ENCODE measurements at regions not wholly inside any gene's neighbourhood (a gene's known extent, or its start where the extent isn't known, plus 50 kb on each side); places are given as distances from the start of the nearest gene placed in this dataset.
A peak's percentile ranks its signal among the peaks of the same experiment; 100 is the strongest.

GRCh38 chr3:46146548-46146947 is 61.6 kb downstream of the CCR1 start:
- peaks cover 13% of the 10 kb centered on the region for H3K36me3 Mint-ChIP-seq (ENCODE audit: low read depth)
- H3K27me3 Mint-ChIP-seq: peaks cover 5% of the 10 kb centered on the region
- peaks cover 9% of the 10 kb centered on the region for H3K9me3 Mint-ChIP-seq
- ChIA-PET POLR2A (no interaction called here), CTCF (no interaction called here)
- no peak overlapping the region for H3K4me3 Mint-ChIP-seq
- peaks cover 13% of the 10 kb centered on the region for H3K4me1 Mint-ChIP-seq
- H3K27ac Mint-ChIP-seq: peak overlapping the region; percentile 10
- DNase-seq: no peak

DNA sequence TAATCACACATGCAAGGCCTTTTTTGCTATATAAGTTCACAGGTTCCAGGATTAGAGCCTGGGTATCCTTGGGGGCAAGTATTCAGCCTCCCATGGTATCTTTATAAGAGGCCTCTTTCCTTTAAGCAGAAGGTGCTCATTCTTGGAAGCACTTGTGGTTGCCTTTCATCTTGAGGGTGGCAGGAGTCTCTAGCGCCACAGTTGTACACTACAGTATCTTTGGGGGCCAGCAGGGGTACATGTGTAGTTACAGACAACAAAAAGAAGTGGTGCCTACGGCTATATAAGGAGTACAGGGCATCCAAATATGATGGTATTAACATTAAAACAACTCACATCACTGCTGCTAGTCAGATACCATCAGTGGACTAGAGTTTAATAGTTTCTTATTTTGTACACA is 62.1 kb downstream of the CCR1 start:
- Mint-ChIP-seq H3K4me3 (no peak overlapping the region), H3K27me3 (peaks cover 5% of the 10 kb centered on the region), H3K36me3 (ENCODE audit: low read depth) (peaks cover 14% of the 10 kb centered on the region), H3K9me3 (peaks cover 9% of the 10 kb centered on the region), H3K27ac (no peak overlapping the region), H3K4me1 (peaks cover 13% of the 10 kb centered on the region)
- CTCF ChIA-PET: no interaction called here
- no peak for DNase-seq
- POLR2A ChIA-PET: no interaction called here

- H3K27ac Mint-ChIP-seq: no peak overlapping the region
These were observed 63.0 kb downstream of the CCR1 start for GRCh38 chr3:46145147-46145546.

DNA sequence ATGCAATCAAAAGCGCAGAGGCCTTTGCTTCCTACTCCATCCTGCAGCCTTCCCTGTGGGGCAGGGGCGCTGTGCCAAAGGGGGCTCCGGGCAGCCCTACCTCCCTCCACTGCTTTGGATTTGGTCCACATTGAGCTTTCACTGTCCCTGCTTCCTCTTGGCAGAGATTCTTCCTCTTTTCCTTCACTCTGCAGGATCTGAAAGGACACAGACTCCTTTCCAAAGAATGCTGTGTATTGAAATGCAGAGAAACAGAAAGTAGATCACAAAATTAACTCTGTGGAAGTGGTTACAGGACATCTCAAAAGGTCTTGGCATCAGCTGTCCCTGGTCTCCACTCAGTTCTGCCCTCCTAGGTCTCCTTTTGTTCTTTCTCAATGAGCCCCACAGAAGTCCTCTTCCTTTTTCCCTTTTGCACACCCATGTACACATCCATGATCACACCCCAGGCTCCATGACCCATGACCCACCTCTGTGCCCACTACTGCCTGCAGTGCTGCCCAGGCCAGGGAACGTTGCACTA is 64.1 kb downstream of the CCR1 start:
- peaks cover 8% of the 10 kb centered on the region for H3K27me3 Mint-ChIP-seq
- DNase-seq: no peak
- no peak overlapping the region for H3K4me3 Mint-ChIP-seq
- peaks cover 13% of the 10 kb centered on the region for H3K4me1 Mint-ChIP-seq
- CTCF ChIA-PET: no interaction called here
- H3K9me3 Mint-ChIP-seq: peaks cover 9% of the 10 kb centered on the region
- H3K27ac Mint-ChIP-seq: no peak overlapping the region
- H3K36me3 Mint-ChIP-seq (ENCODE audit: low read depth): peaks cover 17% of the 10 kb centered on the region
- POLR2A ChIA-PET: no interaction called here

More at GRCh38 chr3:46145147-46145546, 63.0 kb downstream of the CCR1 start:
- POLR2A ChIA-PET: no interaction called here
- H3K36me3 Mint-ChIP-seq (ENCODE audit: low read depth): peaks cover 17% of the 10 kb centered on the region
- no peak overlapping the region for H3K4me3 Mint-ChIP-seq
- peaks cover 13% of the 10 kb centered on the region for H3K4me1 Mint-ChIP-seq
- peaks cover 5% of the 10 kb centered on the region for H3K27me3 Mint-ChIP-seq
- H3K9me3 Mint-ChIP-seq: peaks cover 9% of the 10 kb centered on the region
- DNase-seq: no peak
- CTCF ChIA-PET: no interaction called here

DNA sequence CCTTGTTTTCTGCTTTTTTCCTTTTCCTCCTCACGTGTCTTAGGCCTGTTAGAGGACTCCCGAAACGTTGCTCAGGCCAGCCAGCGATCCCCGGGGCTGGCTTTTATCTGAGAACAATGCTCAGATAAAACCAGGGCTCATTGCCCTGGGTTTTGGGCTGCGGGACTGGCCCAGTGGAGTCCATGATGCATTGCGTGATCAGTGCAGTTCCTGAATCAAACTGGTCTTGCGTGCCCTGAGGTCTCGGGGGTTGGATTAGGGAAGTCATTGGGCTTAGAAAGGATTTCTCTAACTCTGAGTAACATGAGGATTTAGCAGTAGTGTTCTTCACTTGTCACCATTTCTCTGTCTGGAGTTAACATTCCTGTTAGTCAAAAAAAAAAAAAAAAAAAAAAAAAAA is 66.3 kb downstream of the CCR1 start:
- Mint-ChIP-seq H3K27me3 (peaks cover 4% of the 10 kb centered on the region), H3K9me3 (peaks cover 5% of the 10 kb centered on the region), H3K36me3 (ENCODE audit: low read depth) (peaks cover 12% of the 10 kb centered on the region), H3K4me1 (peaks cover 12% of the 10 kb centered on the region), H3K4me3 (no peak overlapping the region), H3K27ac (no peak overlapping the region)
- ChIA-PET CTCF (no interaction called here), POLR2A (interaction anchor here (1.0 kb wide), 1 partner anchor 228 kb away, joined by 3 read pairs; no protein-coding TSS in a partner anchor)
- DNase-seq: no peak

DNA sequence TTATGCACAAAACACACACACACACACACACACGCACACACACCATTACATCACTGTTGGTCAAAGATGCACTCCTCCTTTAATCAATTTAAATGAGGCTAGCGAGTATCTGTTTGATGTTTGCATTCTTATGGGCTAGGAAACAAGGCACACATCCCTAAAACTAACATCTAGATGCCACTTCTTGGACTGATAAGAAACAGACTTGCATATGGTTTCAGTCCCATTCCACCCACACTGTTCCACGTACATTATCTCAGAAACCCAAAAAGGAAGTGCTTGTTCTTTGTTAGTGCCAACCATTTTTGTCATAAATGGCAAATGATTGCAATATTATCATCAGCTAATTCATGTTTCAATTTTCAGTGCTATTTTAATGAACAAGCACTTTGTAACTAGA is 69.5 kb downstream of the CCR1 start:
- peaks cover 4% of the 10 kb centered on the region for H3K27me3 Mint-ChIP-seq
- CTCF ChIA-PET: no interaction called here

DNA sequence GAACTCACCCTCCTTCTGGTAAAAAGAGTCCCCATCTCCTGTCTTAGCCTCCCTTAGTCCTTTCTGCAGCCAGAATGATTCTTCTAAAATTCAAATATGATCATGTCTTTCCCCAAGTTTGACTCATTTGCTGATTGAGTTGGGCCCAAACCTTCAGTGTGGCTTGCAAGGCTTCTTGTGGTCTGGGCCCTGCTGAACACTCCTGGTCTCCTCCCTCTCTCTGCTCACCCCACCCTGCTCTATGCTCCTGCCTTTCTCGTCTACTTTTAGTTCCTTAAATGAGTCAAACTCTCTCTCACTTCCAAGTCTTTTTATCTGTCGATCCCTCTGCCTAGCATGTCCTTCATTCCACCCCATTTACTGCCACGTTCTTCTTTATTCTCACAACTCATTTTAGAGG is 72.6 kb downstream of the CCR1 start:
- H3K9me3 Mint-ChIP-seq: no peaks in the 10 kb centered on the region
- no peak overlapping the region for H3K27ac Mint-ChIP-seq
- no peak overlapping the region for H3K4me3 Mint-ChIP-seq
- peaks cover 6% of the 10 kb centered on the region for H3K4me1 Mint-ChIP-seq
- H3K36me3 Mint-ChIP-seq (ENCODE audit: low read depth): peaks cover 3% of the 10 kb centered on the region
- POLR2A ChIA-PET: no interaction called here
- CTCF ChIA-PET: no interaction called here
- DNase-seq: no peak
- peaks cover 6% of the 10 kb centered on the region for H3K27me3 Mint-ChIP-seq

More for the DNA sequence above, 69.5 kb downstream of the CCR1 start:
- H3K4me1 Mint-ChIP-seq: no peaks in the 10 kb centered on the region
- H3K36me3 Mint-ChIP-seq (ENCODE audit: low read depth): peaks cover 8% of the 10 kb centered on the region
- H3K9me3 Mint-ChIP-seq: peaks cover 5% of the 10 kb centered on the region
- no peak overlapping the region for H3K4me3 Mint-ChIP-seq
- no peak for DNase-seq
- H3K27ac Mint-ChIP-seq: no peak overlapping the region
- POLR2A ChIA-PET: no interaction called here

GRCh38 chr3:46133285-46133684 is 74.8 kb downstream of the CCR1 start:
- Mint-ChIP-seq H3K4me3 (no peak overlapping the region), H3K4me1 (peaks cover 25% of the 10 kb centered on the region), H3K27ac (no peak overlapping the region), H3K9me3 (no peaks in the 10 kb centered on the region), H3K27me3 (peaks cover 7% of the 10 kb centered on the region), H3K36me3 (ENCODE audit: low read depth) (peaks cover 3% of the 10 kb centered on the region)
- ChIA-PET CTCF (interaction anchor here (0.6 to 1.0 kb wide), 2 partner anchors 239 to 419 kb away, joined by 3 read pairs; no protein-coding TSS in a partner anchor), POLR2A (no interaction called here)
- no peak for DNase-seq

- CTCF ChIA-PET: interaction anchor here (1.0 kb wide), 1 partner anchor 240 kb away, joined by 3 read pairs; no protein-coding TSS in a partner anchor
- no peak overlapping the region for H3K27ac Mint-ChIP-seq
- peaks cover 27% of the 10 kb centered on the region for H3K4me1 Mint-ChIP-seq
- H3K9me3 Mint-ChIP-seq: no peaks in the 10 kb centered on the region
- peaks cover 9% of the 10 kb centered on the region for H3K36me3 Mint-ChIP-seq (ENCODE audit: low read depth)
- H3K4me3 Mint-ChIP-seq: no peak overlapping the region
- no peak for DNase-seq
- POLR2A ChIA-PET: no interaction called here
- H3K27me3 Mint-ChIP-seq: peaks cover 9% of the 10 kb centered on the region
These were observed 75.5 kb downstream of the CCR1 start for GRCh38 chr3:46132565-46132964.

DNA sequence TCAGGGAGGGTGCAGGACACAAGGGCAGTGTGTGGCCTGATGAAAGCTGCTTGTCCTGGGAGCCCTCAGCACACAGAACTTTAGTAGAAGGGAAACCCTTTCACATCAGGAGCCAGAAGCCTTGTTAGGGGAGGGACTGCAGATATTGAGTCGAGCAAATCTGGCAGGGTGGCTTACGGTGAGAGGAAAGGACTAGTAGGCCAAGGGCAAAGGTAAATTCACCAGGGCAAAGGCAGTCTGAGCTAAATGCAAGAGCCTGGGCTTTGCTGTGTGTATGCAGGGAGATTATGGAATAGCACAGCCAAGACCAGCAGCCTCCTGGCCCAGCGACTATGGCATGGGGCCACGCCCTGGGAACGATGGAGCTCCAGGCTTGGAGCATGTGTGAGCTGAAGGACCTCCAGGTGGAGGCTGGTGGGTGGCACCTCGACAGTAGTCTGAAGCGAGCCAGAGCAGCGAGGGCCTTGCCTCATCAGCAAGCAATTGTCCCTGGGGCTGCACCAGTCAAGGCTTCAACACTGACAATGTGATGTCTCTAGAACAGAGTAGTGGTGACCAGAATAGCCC is 76.1 kb downstream of the CCR1 start:
- H3K27ac Mint-ChIP-seq: no peak overlapping the region
- H3K36me3 Mint-ChIP-seq (ENCODE audit: low read depth): peaks cover 12% of the 10 kb centered on the region
- DNase-seq: no peak
- peaks cover 12% of the 10 kb centered on the region for H3K27me3 Mint-ChIP-seq
- peaks cover 31% of the 10 kb centered on the region for H3K4me1 Mint-ChIP-seq
- ChIA-PET CTCF (no interaction called here), POLR2A (no interaction called here)
- no peak overlapping the region for H3K4me3 Mint-ChIP-seq
- no peaks in the 10 kb centered on the region for H3K9me3 Mint-ChIP-seq

DNA sequence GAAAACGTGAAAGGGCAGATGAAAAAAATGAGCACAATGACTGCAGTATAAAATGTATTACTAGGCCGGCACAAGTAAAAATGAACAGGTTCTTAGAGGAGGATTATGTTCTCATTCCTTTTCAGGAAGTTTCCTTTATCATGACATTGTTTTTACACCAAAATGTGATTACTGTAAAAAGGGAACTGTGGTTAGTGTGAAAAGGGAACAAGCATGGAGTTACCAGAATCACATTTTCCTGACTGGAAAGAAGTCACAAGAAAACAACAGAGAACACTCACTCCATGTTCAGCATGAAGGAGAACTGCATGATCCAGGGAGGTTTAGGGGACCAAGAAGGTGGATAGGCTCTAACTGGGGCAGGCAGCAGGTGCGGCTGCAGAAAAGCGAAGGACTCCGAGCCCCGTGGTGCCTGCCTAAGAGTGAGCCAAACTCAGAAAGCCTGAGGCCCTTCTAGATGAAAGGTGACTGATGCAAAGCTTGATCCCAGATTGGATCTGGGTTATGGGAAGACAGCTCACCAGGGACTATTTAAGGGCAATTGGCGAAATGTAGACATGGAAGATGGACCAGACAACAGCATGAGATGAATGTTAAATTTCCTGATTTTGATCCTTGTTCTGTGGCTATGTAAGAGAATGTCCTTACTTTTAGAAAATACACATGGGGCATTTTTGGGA is 77.3 kb downstream of the CCR1 start:
- peaks cover 31% of the 10 kb centered on the region for H3K4me1 Mint-ChIP-seq
- no peak overlapping the region for H3K27ac Mint-ChIP-seq
- ChIA-PET POLR2A (no interaction called here), CTCF (no interaction called here)
- no peaks in the 10 kb centered on the region for H3K9me3 Mint-ChIP-seq
- H3K4me3 Mint-ChIP-seq: no peak overlapping the region
- peaks cover 12% of the 10 kb centered on the region for H3K36me3 Mint-ChIP-seq (ENCODE audit: low read depth)
- peaks cover 23% of the 10 kb centered on the region for H3K27me3 Mint-ChIP-seq
- DNase-seq: no peak

- peaks cover 31% of the 10 kb centered on the region for H3K4me1 Mint-ChIP-seq
- DNase-seq: peak; percentile 25
- POLR2A ChIA-PET: interaction anchor here (0.5 to 1.3 kb wide), 3 partner anchors 17 to 96 kb away, joined by 3 to 4 read pairs (median 3); no protein-coding TSS in a partner anchor
- no peaks in the 10 kb centered on the region for H3K9me3 Mint-ChIP-seq
- peaks cover 29% of the 10 kb centered on the region for H3K27me3 Mint-ChIP-seq
- peaks cover 13% of the 10 kb centered on the region for H3K36me3 Mint-ChIP-seq (ENCODE audit: low read depth)
- CTCF ChIA-PET: no interaction called here
- H3K4me3 Mint-ChIP-seq: no peak overlapping the region
- peak overlapping the region; percentile 8 for H3K27ac Mint-ChIP-seq
These were observed 78.4 kb downstream of the CCR1 start for GRCh38 chr3:46129588-46130272.

- no peak for DNase-seq
- CTCF ChIA-PET: no interaction called here
- POLR2A ChIA-PET: no interaction called here
- Mint-ChIP-seq H3K36me3 (ENCODE audit: low read depth) (peaks cover 19% of the 10 kb centered on the region), H3K4me1 (peaks cover 34% of the 10 kb centered on the region), H3K27ac (no peak overlapping the region), H3K4me3 (no peak overlapping the region), H3K27me3 (peaks cover 41% of the 10 kb centered on the region), H3K9me3 (no peaks in the 10 kb centered on the region)
These were observed 80.6 kb downstream of the CCR1 start for GRCh38 chr3:46127503-46127902.
